ENCODE measurements at regions not wholly inside any gene's neighbourhood (a gene's known extent, or its start where the extent isn't known, plus 50 kb on each side); places are given as distances from the start of the nearest gene placed in this dataset.

- DNase-seq (no peak), ATAC-seq (ENCODE audit: insufficient read depth, low read depth) (no peak)
- H3K4me3 ChIP-seq (ENCODE audit: low read depth in 1 of 2, low read length in 2 of 2) = no peak overlapping the region
- no peak overlapping the region for H2AFZ ChIP-seq (ENCODE audit: low read depth, low read length)
- H3K9me3 ChIP-seq (ENCODE audit: insufficient read depth, low read length, severe bottlenecking) = no peaks in the 10 kb centered on the region
- no peaks in the 10 kb centered on the region for H3K36me3 ChIP-seq (ENCODE audit: insufficient read depth, low read length)
- no peak overlapping the region for H3K9ac ChIP-seq (ENCODE audit: low read depth, low read length)
- H3K4me2 ChIP-seq (ENCODE audit: insufficient read depth, low read length) = no peak overlapping the region
- no peak for TF ChIP-seq CTCF (IDR thresholded peaks at IDR 0.05; ENCODE audit: borderline replicate concordance, extremely low read depth, low read length, poor library complexity, severe bottlenecking)
- no peak for TF ChIP-seq EZH2 (IDR thresholded peaks at IDR 0.05; ENCODE audit: borderline replicate concordance, low read depth, low read length, severe bottlenecking)
- no peaks in the 10 kb centered on the region for H3K27me3 ChIP-seq (ENCODE audit: insufficient read depth, low read length, poor library complexity)
- no peaks in the 10 kb centered on the region for H3K4me1 ChIP-seq (ENCODE audit: insufficient read depth, low read length)
- H4K20me1 ChIP-seq (ENCODE audit: insufficient read depth, low read length) = no peaks in the 10 kb centered on the region
- no peak overlapping the region for H3K27ac ChIP-seq (ENCODE audit: low read length)
- no peaks in the 10 kb centered on the region for H3K79me2 ChIP-seq (ENCODE audit: insufficient read depth, low read length)
These were observed 535.0 kb upstream of the CDH18 start for GRCh38 chr5:20522905-20523482.

- no peak overlapping the region for H2AFZ ChIP-seq (ENCODE audit: low read depth, low read length)
- no peaks in the 10 kb centered on the region for H4K20me1 ChIP-seq (ENCODE audit: insufficient read depth, low read length)
- no peak for DNase-seq
- H3K4me2 ChIP-seq (ENCODE audit: insufficient read depth, low read length) = no peak overlapping the region
- no peak overlapping the region for H3K9ac ChIP-seq (ENCODE audit: low read depth, low read length)
- no peak for ATAC-seq (ENCODE audit: insufficient read depth, low read depth)
- no peaks in the 10 kb centered on the region for H3K4me1 ChIP-seq (ENCODE audit: insufficient read depth, low read length)
- H3K79me2 ChIP-seq (ENCODE audit: insufficient read depth, low read length) = no peaks in the 10 kb centered on the region
- TF ChIP-seq EZH2 (IDR thresholded peaks at IDR 0.05; ENCODE audit: borderline replicate concordance, low read depth, low read length, severe bottlenecking) (no peak), CTCF (IDR thresholded peaks at IDR 0.05; ENCODE audit: borderline replicate concordance, extremely low read depth, low read length, poor library complexity, severe bottlenecking) (no peak)
- no peaks in the 10 kb centered on the region for H3K36me3 ChIP-seq (ENCODE audit: insufficient read depth, low read length)
- no peak overlapping the region for H3K27ac ChIP-seq (ENCODE audit: low read length)
- no peaks in the 10 kb centered on the region for H3K9me3 ChIP-seq (ENCODE audit: insufficient read depth, low read length, severe bottlenecking)
- H3K27me3 ChIP-seq (ENCODE audit: insufficient read depth, low read length, poor library complexity) = no peaks in the 10 kb centered on the region
- H3K4me3 ChIP-seq (ENCODE audit: low read depth in 1 of 2, low read length in 2 of 2) = no peak overlapping the region
These were observed 527.6 kb upstream of the CDH18 start for GRCh38 chr5:20515606-20516005.

GRCh38 chr5:20514145-20514544, 526.1 kb upstream of the CDH18 start:
- H2AFZ ChIP-seq (ENCODE audit: low read depth, low read length) = no peak overlapping the region
- ATAC-seq (ENCODE audit: insufficient read depth, low read depth) = no peak

More at GRCh38 chr5:20514145-20514544, 526.1 kb upstream of the CDH18 start:
- Histone ChIP-seq H3K36me3 (ENCODE audit: insufficient read depth, low read length) (no peaks in the 10 kb centered on the region), H3K4me1 (ENCODE audit: insufficient read depth, low read length) (no peaks in the 10 kb centered on the region), H3K9me3 (ENCODE audit: insufficient read depth, low read length, severe bottlenecking) (no peaks in the 10 kb centered on the region), H3K4me3 (ENCODE audit: low read depth in 1 of 2, low read length in 2 of 2) (no peak overlapping the region), H3K27me3 (ENCODE audit: insufficient read depth, low read length, poor library complexity) (no peaks in the 10 kb centered on the region), H4K20me1 (ENCODE audit: insufficient read depth, low read length) (no peaks in the 10 kb centered on the region), H3K9ac (ENCODE audit: low read depth, low read length) (no peak overlapping the region), H3K4me2 (ENCODE audit: insufficient read depth, low read length) (no peak overlapping the region), H3K79me2 (ENCODE audit: insufficient read depth, low read length) (no peaks in the 10 kb centered on the region), H3K27ac (ENCODE audit: low read length) (no peak overlapping the region)
- TF ChIP-seq CTCF (IDR thresholded peaks at IDR 0.05; ENCODE audit: borderline replicate concordance, extremely low read depth, low read length, poor library complexity, severe bottlenecking) (no peak), EZH2 (IDR thresholded peaks at IDR 0.05; ENCODE audit: borderline replicate concordance, low read depth, low read length, severe bottlenecking) (no peak)
- no peak for DNase-seq

All from DND-41 (cell line).